ENCODE measurements at regions not wholly inside any gene's neighbourhood (a gene's known extent, or its start where the extent isn't known, plus 50 kb on each side); places are given as distances from the start of the nearest gene placed in this dataset.
"Not testable (repeated sequence)": the region's sequence is repeated elsewhere in the genome, so short reads cannot be mapped to it uniquely, and the experiment has no call there.

- Histone ChIP-seq H3K27ac (ENCODE audit: insufficient read depth, low read length, poor library complexity, severe bottlenecking) (no peak overlapping the region), H3K4me3 (ENCODE audit: low read depth, low read length) (no peak overlapping the region), H3K9me3 (ENCODE audit: control insufficient read depth in 2 of 2, low read length in 2 of 2) (no peaks in the 10 kb centered on the region), H3K4me1 (ENCODE audit: control insufficient read depth, insufficient read depth, low read length, poor library complexity, severe bottlenecking) (no peaks in the 10 kb centered on the region), H3K27me3 (ENCODE audit: control insufficient read depth, insufficient read depth, low read length) (no peaks in the 10 kb centered on the region), H3K36me3 (ENCODE audit: control insufficient read depth, insufficient read depth, low read length) (no peaks in the 10 kb centered on the region)
- H3K9me3 Mint-ChIP-seq, result peaks cover 0 to 4% (median 0%) of the 10 kb centered on the region in 7 donors
- H3K36me3 Mint-ChIP-seq, result no peaks in the 10 kb centered on the region
- H3K4me3 Mint-ChIP-seq, result no peak overlapping the region
- no peak for DNase-seq
- no peaks in the 10 kb centered on the region for H3K27me3 Mint-ChIP-seq
- no peak for ATAC-seq (ENCODE audit: low read depth in 2 of 2)
- no peak overlapping the region for H3K27ac Mint-ChIP-seq
- no peaks in the 10 kb centered on the region for H3K4me1 Mint-ChIP-seq
Observed at GRCh38 chr4:14169460-14169859, 541.9 kb upstream of the BOD1L1 start.

DNA sequence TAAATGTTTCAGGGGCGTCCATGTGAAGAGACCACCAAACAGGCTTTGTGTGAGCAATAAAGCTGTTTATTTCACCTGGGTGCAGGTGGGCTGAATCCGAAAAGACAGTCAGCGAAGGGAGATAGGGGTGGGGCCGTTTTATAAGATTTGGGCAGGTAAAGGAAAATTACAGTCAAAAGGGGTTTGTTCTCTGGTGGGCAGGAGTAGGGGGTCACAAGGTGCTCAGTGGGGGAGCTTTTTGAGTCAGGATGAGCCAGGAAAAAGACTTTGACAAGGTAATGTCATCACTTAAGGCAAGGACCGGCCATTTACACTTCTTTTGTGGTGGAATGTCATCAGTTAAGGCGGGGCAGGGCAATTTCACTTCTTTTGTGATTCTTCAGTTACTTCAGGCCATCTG lies 542.4 kb upstream of the BOD1L1 start:
- not testable (repeated sequence) for H3K27me3 Mint-ChIP-seq; H3K4me1 Mint-ChIP-seq; H3K4me3 ChIP-seq (ENCODE audit: low read depth, low read length); H3K27ac ChIP-seq (ENCODE audit: insufficient read depth, low read length, poor library complexity, severe bottlenecking); H3K4me3 Mint-ChIP-seq; H3K36me3 Mint-ChIP-seq; H3K27ac Mint-ChIP-seq; ATAC-seq (ENCODE audit: low read depth in 2 of 2); H3K9me3 ChIP-seq (ENCODE audit: control insufficient read depth in 2 of 2, low read length in 2 of 2); H3K4me1 ChIP-seq (ENCODE audit: control insufficient read depth, insufficient read depth, low read length, poor library complexity, severe bottlenecking); H3K9me3 Mint-ChIP-seq; H3K36me3 ChIP-seq (ENCODE audit: control insufficient read depth, insufficient read depth, low read length); DNase-seq; H3K27me3 ChIP-seq (ENCODE audit: control insufficient read depth, insufficient read depth, low read length)

GRCh38 chr4:14176613-14177012 lies 549.1 kb upstream of the BOD1L1 start:
- H3K27ac Mint-ChIP-seq, result no peak overlapping the region

DNA sequence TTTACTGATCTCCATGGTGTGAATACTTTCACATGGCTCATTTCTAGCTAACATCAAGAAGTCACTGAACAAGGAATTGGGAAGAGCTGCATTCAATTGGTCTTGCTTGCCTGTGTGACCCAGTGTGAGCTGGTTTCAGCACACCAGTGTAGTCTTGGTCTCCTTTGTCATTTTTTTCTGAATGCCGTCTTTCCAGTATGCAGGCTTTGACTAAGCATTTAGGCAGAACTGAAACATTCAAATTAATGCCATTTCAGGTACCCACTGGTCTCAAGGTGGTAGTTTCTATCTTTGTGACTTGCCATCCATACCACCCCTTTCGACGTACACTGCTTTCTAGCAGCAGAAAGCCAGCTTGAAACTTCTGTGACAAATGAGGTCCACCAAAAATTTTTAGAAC lies 550.5 kb upstream of the BOD1L1 start:
- H3K36me3 ChIP-seq (ENCODE audit: control insufficient read depth, insufficient read depth, low read length), result no peaks in the 10 kb centered on the region
- peaks cover 6 to 39% (median 19%) of the 10 kb centered on the region in 4 donors for H3K4me1 Mint-ChIP-seq
- no peak overlapping the region for H3K4me3 ChIP-seq (ENCODE audit: low read depth, low read length)
- peak overlapping the region; percentile 33 to 77 (median 73) for H3K27ac Mint-ChIP-seq
- no peaks in the 10 kb centered on the region for H3K27me3 ChIP-seq (ENCODE audit: control insufficient read depth, insufficient read depth, low read length)
- peak; percentile 28 to 61 for ATAC-seq (ENCODE audit: low read depth in 2 of 2)
- no peaks in the 10 kb centered on the region for H3K27me3 Mint-ChIP-seq
- peak in 1 of 3 donors; percentile 1 for DNase-seq
- peak overlapping the region; percentile 16 to 39 (median 31) for H3K4me3 Mint-ChIP-seq
- H3K9me3 Mint-ChIP-seq, result peaks cover 0 to 2% (median 0%) of the 10 kb centered on the region in 7 donors
- H3K9me3 ChIP-seq (ENCODE audit: control insufficient read depth in 2 of 2, low read length in 2 of 2), result no peaks in the 10 kb centered on the region
- peak overlapping the region; percentile 18 for H3K27ac ChIP-seq (ENCODE audit: insufficient read depth, low read length, poor library complexity, severe bottlenecking)
- H3K36me3 Mint-ChIP-seq, result no peaks in the 10 kb centered on the region
- H3K4me1 ChIP-seq (ENCODE audit: control insufficient read depth, insufficient read depth, low read length, poor library complexity, severe bottlenecking), result peaks cover 8% of the 10 kb centered on the region

More at GRCh38 chr4:14176613-14177012, 549.1 kb upstream of the BOD1L1 start:
- Mint-ChIP-seq H3K9me3 (peaks cover 0 to 2% (median 0%) of the 10 kb centered on the region in 7 donors), H3K36me3 (no peaks in the 10 kb centered on the region), H3K4me1 (peaks cover 6 to 39% (median 19%) of the 10 kb centered on the region in 4 donors), H3K27me3 (no peaks in the 10 kb centered on the region), H3K4me3 (no peak overlapping the region)
- no peak for DNase-seq
- Histone ChIP-seq H3K4me3 (ENCODE audit: low read depth, low read length) (no peak overlapping the region), H3K4me1 (ENCODE audit: control insufficient read depth, insufficient read depth, low read length, poor library complexity, severe bottlenecking) (peaks cover 8% of the 10 kb centered on the region), H3K9me3 (ENCODE audit: control insufficient read depth in 2 of 2, low read length in 2 of 2) (no peaks in the 10 kb centered on the region), H3K27me3 (ENCODE audit: control insufficient read depth, insufficient read depth, low read length) (no peaks in the 10 kb centered on the region), H3K36me3 (ENCODE audit: control insufficient read depth, insufficient read depth, low read length) (no peaks in the 10 kb centered on the region), H3K27ac (ENCODE audit: insufficient read depth, low read length, poor library complexity, severe bottlenecking) (no peak overlapping the region)
- no peak for ATAC-seq (ENCODE audit: low read depth in 2 of 2)

- Mint-ChIP-seq H3K9me3 (peaks cover 0 to 2% (median 0%) of the 10 kb centered on the region in 7 donors), H3K4me1 (peaks cover 6 to 39% (median 19%) of the 10 kb centered on the region in 4 donors)
Observed at GRCh38 chr4:14178421-14178820, 550.9 kb upstream of the BOD1L1 start.

DNA sequence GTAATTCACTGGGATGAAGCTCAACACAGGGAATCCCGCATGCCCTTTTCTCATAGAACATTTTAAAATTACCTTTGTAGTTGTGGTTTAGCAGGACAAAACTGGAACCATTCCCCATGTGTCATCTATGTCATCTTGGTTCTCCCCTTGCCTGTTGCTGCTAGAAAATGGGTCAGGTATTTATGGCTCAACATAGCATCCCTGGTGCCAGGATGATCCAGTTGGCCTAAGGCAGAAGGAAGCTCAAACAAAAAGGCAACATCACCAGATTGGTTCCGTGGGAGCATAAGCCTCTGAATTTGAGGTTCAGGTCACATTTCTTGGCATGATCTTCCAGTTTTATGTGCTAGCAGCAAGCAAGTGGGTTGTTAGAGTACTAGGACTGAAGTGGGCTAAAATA lies 552.6 kb upstream of the BOD1L1 start:
- no peak overlapping the region for H3K4me3 ChIP-seq (ENCODE audit: low read depth, low read length)
- H3K4me1 ChIP-seq (ENCODE audit: control insufficient read depth, insufficient read depth, low read length, poor library complexity, severe bottlenecking), result peaks cover 8% of the 10 kb centered on the region
- no peaks in the 10 kb centered on the region for H3K27me3 ChIP-seq (ENCODE audit: control insufficient read depth, insufficient read depth, low read length)
- H3K27me3 Mint-ChIP-seq, result no peaks in the 10 kb centered on the region
- H3K4me3 Mint-ChIP-seq, result no peak overlapping the region
- DNase-seq (no peak), ATAC-seq (ENCODE audit: low read depth in 2 of 2) (no peak)
- H3K27ac Mint-ChIP-seq, result no peak overlapping the region
- H3K36me3 ChIP-seq (ENCODE audit: control insufficient read depth, insufficient read depth, low read length), result no peaks in the 10 kb centered on the region
- peaks cover 6 to 39% (median 19%) of the 10 kb centered on the region in 4 donors for H3K4me1 Mint-ChIP-seq
- H3K27ac ChIP-seq (ENCODE audit: insufficient read depth, low read length, poor library complexity, severe bottlenecking), result no peak overlapping the region
- no peaks in the 10 kb centered on the region for H3K36me3 Mint-ChIP-seq
- H3K9me3 ChIP-seq (ENCODE audit: control insufficient read depth in 2 of 2, low read length in 2 of 2), result no peaks in the 10 kb centered on the region
- peaks cover 0 to 2% (median 0%) of the 10 kb centered on the region in 7 donors for H3K9me3 Mint-ChIP-seq

More at GRCh38 chr4:14178421-14178820, 550.9 kb upstream of the BOD1L1 start:
- H3K27ac Mint-ChIP-seq, result peak overlapping the region in 2 of 3 donors; percentile 73 to 77
- Histone ChIP-seq H3K27me3 (ENCODE audit: control insufficient read depth, insufficient read depth, low read length) (no peaks in the 10 kb centered on the region), H3K27ac (ENCODE audit: insufficient read depth, low read length, poor library complexity, severe bottlenecking) (no peak overlapping the region), H3K36me3 (ENCODE audit: control insufficient read depth, insufficient read depth, low read length) (no peaks in the 10 kb centered on the region), H3K4me3 (ENCODE audit: low read depth, low read length) (no peak overlapping the region), H3K4me1 (ENCODE audit: control insufficient read depth, insufficient read depth, low read length, poor library complexity, severe bottlenecking) (peaks cover 8% of the 10 kb centered on the region), H3K9me3 (ENCODE audit: control insufficient read depth in 2 of 2, low read length in 2 of 2) (no peaks in the 10 kb centered on the region)
- H3K36me3 Mint-ChIP-seq, result no peaks in the 10 kb centered on the region
- ATAC-seq (ENCODE audit: low read depth in 2 of 2), result peak; percentile 60 to 63
- peak in 1 of 3 donors; percentile 56 for DNase-seq
- H3K4me3 Mint-ChIP-seq, result peak overlapping the region in 3 of 4 donors; percentile 16 to 39 (median 29)
- no peaks in the 10 kb centered on the region for H3K27me3 Mint-ChIP-seq

DNA sequence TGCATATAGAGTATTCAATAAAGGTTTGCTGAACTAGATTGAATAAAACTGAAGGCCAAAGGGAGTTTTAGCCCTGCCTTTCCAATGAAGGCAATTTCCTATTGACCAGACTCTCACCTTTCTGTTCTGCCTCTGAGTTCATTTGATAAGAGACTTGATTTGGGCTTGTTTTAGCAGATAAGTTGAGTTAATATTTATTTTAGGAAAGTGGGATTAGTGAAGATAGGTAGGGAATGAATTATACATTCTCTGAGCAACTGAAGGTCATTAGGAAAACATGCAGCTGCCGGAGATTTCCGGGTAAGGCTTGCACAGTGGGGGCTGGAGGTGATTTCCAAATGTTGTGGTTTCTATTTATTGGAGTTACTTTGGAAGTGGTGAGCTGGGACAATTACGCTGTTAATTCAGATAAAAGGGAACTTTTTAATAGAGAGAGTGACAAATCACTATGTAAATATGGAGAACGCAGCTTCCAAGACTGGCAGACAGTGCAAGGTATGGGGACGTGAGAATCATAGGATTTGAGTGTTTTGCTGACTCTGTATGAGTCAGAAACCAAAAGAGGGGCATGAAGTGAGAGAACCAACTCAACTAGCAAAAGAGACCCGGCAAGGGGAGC lies 553.6 kb upstream of the BOD1L1 start:
- no peak for ATAC-seq (ENCODE audit: low read depth in 2 of 2)

GRCh38 chr4:14182148-14182547 lies 554.6 kb upstream of the BOD1L1 start:
- H3K27ac Mint-ChIP-seq, result no peak overlapping the region
- H3K27me3 Mint-ChIP-seq, result no peaks in the 10 kb centered on the region
- H3K36me3 ChIP-seq (ENCODE audit: control insufficient read depth, insufficient read depth, low read length), result no peaks in the 10 kb centered on the region
- H3K27ac ChIP-seq (ENCODE audit: insufficient read depth, low read length, poor library complexity, severe bottlenecking), result no peak overlapping the region
- H3K4me1 Mint-ChIP-seq, result peaks cover 6 to 32% (median 16%) of the 10 kb centered on the region in 4 donors
- H3K4me1 ChIP-seq (ENCODE audit: control insufficient read depth, insufficient read depth, low read length, poor library complexity, severe bottlenecking), result peaks cover 8% of the 10 kb centered on the region
- H3K36me3 Mint-ChIP-seq, result no peaks in the 10 kb centered on the region
- H3K9me3 Mint-ChIP-seq, result peaks cover 0 to 2% (median 0%) of the 10 kb centered on the region in 7 donors
- ATAC-seq (ENCODE audit: low read depth in 2 of 2) (no peak), DNase-seq (no peak)
- no peak overlapping the region for H3K4me3 Mint-ChIP-seq
- no peak overlapping the region for H3K4me3 ChIP-seq (ENCODE audit: low read depth, low read length)
- H3K27me3 ChIP-seq (ENCODE audit: control insufficient read depth, insufficient read depth, low read length), result no peaks in the 10 kb centered on the region
- no peaks in the 10 kb centered on the region for H3K9me3 ChIP-seq (ENCODE audit: control insufficient read depth in 2 of 2, low read length in 2 of 2)

More for the DNA sequence above, 553.6 kb upstream of the BOD1L1 start:
- H3K27ac Mint-ChIP-seq, result peak overlapping the region in 1 of 3 donors; percentile 65
- Histone ChIP-seq H3K27me3 (ENCODE audit: control insufficient read depth, insufficient read depth, low read length) (no peaks in the 10 kb centered on the region), H3K4me1 (ENCODE audit: control insufficient read depth, insufficient read depth, low read length, poor library complexity, severe bottlenecking) (peaks cover 8% of the 10 kb centered on the region), H3K36me3 (ENCODE audit: control insufficient read depth, insufficient read depth, low read length) (no peaks in the 10 kb centered on the region), H3K27ac (ENCODE audit: insufficient read depth, low read length, poor library complexity, severe bottlenecking) (no peak overlapping the region), H3K9me3 (ENCODE audit: control insufficient read depth in 2 of 2, low read length in 2 of 2) (no peaks in the 10 kb centered on the region), H3K4me3 (ENCODE audit: low read depth, low read length) (no peak overlapping the region)
- no peaks in the 10 kb centered on the region for H3K36me3 Mint-ChIP-seq
- H3K9me3 Mint-ChIP-seq, result peaks cover 0 to 2% (median 0%) of the 10 kb centered on the region in 7 donors
- no peak for DNase-seq
- H3K4me3 Mint-ChIP-seq, result no peak overlapping the region
- H3K4me1 Mint-ChIP-seq, result peaks cover 6 to 36% (median 17%) of the 10 kb centered on the region in 4 donors
- H3K27me3 Mint-ChIP-seq, result no peaks in the 10 kb centered on the region

Measured in CD4-positive, CD25-positive, alpha-beta regulatory T cell (primary cell).